HepG2 (cell line): ENCODE measurements at regions not wholly inside any gene's neighbourhood (a gene's known extent, or its start where the extent isn't known, plus 50 kb on each side); places are given as distances from the start of the nearest gene placed in this dataset.

Source experiments
- ATAC-seq: fragments of 200-7000 bp; cut with Tn5 transposase; 3 replicates; pipeline ENCODE4 v1.9.1; 2020; ENCODE audit warnings: mild to moderate bottlenecking, moderate library complexity
- BruUV-seq: library from RNA; stranded (reverse); fragments of 400-500 nt; replicated peaks from 2 replicates; lab custom pipeline; 2021; lab: Mats Ljungman, UMichigan
- CTCF ChIA-PET: fragments of 300-600 bp; formaldehyde crosslinking; extraction: SDS; loops from one replicate; lab custom pipeline; 2021; ENCODE audit warnings: low total read pairs, inconsistent platforms, low intra/inter-chr PET ratio; lab: Yijun Ruan, JAX
- POLR2A ChIA-PET: fragments of 350-600 bp; sonication (Branson Sonifier 250); formaldehyde crosslinking; loops from one replicate; lab custom pipeline; 2020; ENCODE audit warnings: antibody characterized with exemption, inconsistent platforms; lab: Yijun Ruan, JAX
- DNase-seq: peaks from one replicate; pipeline ENCODE4 v3.0.0-alpha.2; 2015; ENCODE audit warnings: low spot score
- FAIRE-seq: peaks from 3 replicates; lab custom pipeline; 2011; peaks lifted over from hg19 to GRCh38; lab: Jason Lieb, UNC
- H2AFZ ChIP-seq: one replicate; pipeline ENCODE4 v1.6.1; 2011; ENCODE audit warnings: low read length, inconsistent platforms
- H3K27ac ChIP-seq: fragments of 300-600 bp; 3 replicates; pipeline ENCODE4 v1.8.0; 2011; ENCODE audit warnings: mixed run types, mild to moderate bottlenecking, mixed read lengths, low read length, inconsistent platforms; ENCODE audit not compliant: insufficient read depth; ENCODE audit errors: extremely low read length
- H3K27me3 ChIP-seq, 2 experiments: fragments of 200-600 bp in 1 of 2; 2 replicates in 1 of 2; 3 replicates in 1 of 2; pipeline versions ENCODE4 v1.6.0 to v1.8.0; 2011; ENCODE audit warnings: low read length in 2 of 2, mild to moderate bottlenecking in 2 of 2, moderate library complexity in 2 of 2, inconsistent platforms in 1 of 2; ENCODE audit not compliant: insufficient read depth in 2 of 2, control insufficient read depth in 1 of 2
- H3K36me3 ChIP-seq, 2 experiments: fragments of 200-600 bp in 1 of 2; replicated peaks in 1 of 2; 2 replicates in 1 of 2; 3 replicates in 1 of 2; pipeline versions ENCODE4 v1.5.1 to v1.8.0; 2011; ENCODE audit warnings: low read length in 2 of 2, inconsistent platforms in 1 of 2; ENCODE audit not compliant: insufficient read depth in 2 of 2, control insufficient read depth in 1 of 2
- H3K4me1 ChIP-seq: 2 replicates; pipeline ENCODE4 v1.5.1; 2012; ENCODE audit warnings: low read length, inconsistent platforms; ENCODE audit not compliant: insufficient read depth
- H3K4me2 ChIP-seq: 2 replicates; pipeline ENCODE4 v1.6.0; 2011; ENCODE audit warnings: low read depth, low read length, inconsistent platforms
- H3K4me3 ChIP-seq, 3 experiments: fragments of 200-600 bp in 1 of 3; sonication (generic), shearing (Covaris generic) in 1 of 3; replicated peaks in 1 of 3; 2 replicates each; pipeline ENCODE4 v1.5.1; 2011 to 2016; ENCODE audit warnings: low read length in 3 of 3, inconsistent platforms in 2 of 3, low read depth in 2 of 3, mild to moderate bottlenecking in 2 of 3, control low read depth in 1 of 3, mixed read lengths in 1 of 3; ENCODE audit not compliant: insufficient read depth in 1 of 3
- H3K79me2 ChIP-seq: one replicate; pipeline ENCODE4 v1.6.1; 2011; ENCODE audit warnings: low read length, inconsistent platforms; ENCODE audit not compliant: insufficient read depth
- H3K9ac ChIP-seq: 2 replicates; pipeline ENCODE4 v1.6.0; 2011; ENCODE audit warnings: mild to moderate bottlenecking, low read depth, low read length, inconsistent platforms; ENCODE audit not compliant: insufficient read depth
- H3K9me3 ChIP-seq: 2 replicates; pipeline ENCODE4 v1.5.1; 2012; ENCODE audit warnings: mild to moderate bottlenecking, low read length
- H4K20me1 ChIP-seq: 2 replicates; pipeline ENCODE4 v1.6.0; 2011; ENCODE audit warnings: inconsistent platforms, mild to moderate bottlenecking, low read length, moderate library complexity; ENCODE audit not compliant: insufficient read depth
- MED1 ChIP-seq: sonication (generic); formaldehyde crosslinking; IDR thresholded peaks from 2 replicates; pipeline ENCODE4 v1.4.0; 2020; ENCODE audit warnings: missing genetic modification reagents
- PHF20 ChIP-seq: sonication (generic); formaldehyde crosslinking; IDR thresholded peaks from 2 replicates; pipeline ENCODE4 v1.5.0; 2020; ENCODE audit warnings: mild to moderate bottlenecking, missing genetic modification reagents
- SNAI1 ChIP-seq: sonication (generic); formaldehyde crosslinking; IDR thresholded peaks from 2 replicates; pipeline ENCODE4 v1.5.0; 2020; ENCODE audit warnings: mild to moderate bottlenecking, missing genetic modification reagents, borderline replicate concordance
- ZNF33A ChIP-seq: sonication (generic); formaldehyde crosslinking; IDR thresholded peaks from 2 replicates; pipeline ENCODE4 v1.5.1; 2020; ENCODE audit warnings: missing genetic modification reagents, mild to moderate bottlenecking, moderate library complexity, borderline replicate concordance
- ZNF546 ChIP-seq: sonication (generic); formaldehyde crosslinking; conservative IDR thresholded peaks from 2 replicates; pipeline ENCODE4 v1.8.1; 2023; ENCODE audit warnings: mild to moderate bottlenecking, missing genetic modification reagents
- ZNF878 ChIP-seq: sonication (generic); formaldehyde crosslinking; IDR thresholded peaks from 2 replicates; pipeline ENCODE4 v1.8.1; 2023; ENCODE audit warnings: mild to moderate bottlenecking, missing genetic modification reagents, moderate library complexity
- WGBS: methylation state at CpG from one replicate; pipeline ENCODE4 v1.1.6; 2017; ENCODE audit warnings: low lambda C conversion rate; 5-methylcytosine and 5-hydroxymethylcytosine counted together
- in situ Hi-C: cut with HindIII; loops from 2 replicates; pipeline ENCODE4 v1.10.0; 2017; ENCODE audit warnings: low pct_unique_long_range_greater_than_20kb; ENCODE audit not compliant: extremely low pct_ligation_motif_present
- intact Hi-C: fragments of 100-400 bp; cut with micrococcal nuclease; formaldehyde crosslinking; loops from one replicate; pipeline ENCODE4 v1.10.0; 2022; ENCODE audit not compliant: unreplicated experiment
- TF ChIP-seq, protein P1 (sequence below): sonication (generic); formaldehyde crosslinking; IDR thresholded peaks from 2 replicates; pipeline ENCODE4 v1.9.0; 2021; ENCODE audit warnings: mild to moderate bottlenecking, missing genetic modification reagents

DNA sequence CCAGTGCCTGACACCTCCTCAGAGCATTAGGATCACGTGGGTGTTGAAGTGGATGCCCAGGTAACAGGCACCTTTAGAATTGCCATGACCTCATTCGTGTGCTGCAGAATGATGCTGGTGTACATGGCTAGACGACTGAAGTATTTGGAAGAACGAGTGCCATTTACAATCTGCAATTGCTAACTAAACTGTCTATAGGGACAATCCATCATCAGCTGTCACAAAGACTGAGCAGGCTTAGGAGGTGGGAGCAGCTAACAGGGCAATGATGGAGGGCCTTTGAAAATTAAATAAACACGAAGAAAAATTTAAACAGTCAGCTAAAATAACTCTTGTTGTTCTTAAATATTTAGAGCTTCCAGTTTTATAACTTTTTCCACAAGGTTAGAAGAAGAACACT lies 375.8 kb downstream of the GADD45G start:
- POLR2A ChIA-PET = no interaction called here

More for the DNA sequence above, 375.8 kb downstream of the GADD45G start:
- no peaks in the 10 kb centered on the region for H3K79me2 ChIP-seq
- no peaks in the 10 kb centered on the region for H3K36me3 ChIP-seq
- 1% methylated on average over 5 of the region's 5 CpGs for WGBS
- no peak overlapping the region for H3K27ac ChIP-seq
- no peak for FAIRE-seq
- H3K9ac ChIP-seq = no peak overlapping the region
- no peak overlapping the region for H2AFZ ChIP-seq
- intact Hi-C loops (no loop called here), in situ Hi-C loops (no loop called here)
- no TSS peak for BruUV-seq
- TF ChIP-seq ZNF878 (CRISPR knock-in tag) (no peak), PHF20 (CRISPR knock-in tag) (no peak), SNAI1 (no peak), MED1 (CRISPR knock-in tag) (no peak), ZNF33A (CRISPR knock-in tag) (no peak), ZNF546 (CRISPR knock-in tag) (no peak)
- TF ChIP-seq, protein P1, sequence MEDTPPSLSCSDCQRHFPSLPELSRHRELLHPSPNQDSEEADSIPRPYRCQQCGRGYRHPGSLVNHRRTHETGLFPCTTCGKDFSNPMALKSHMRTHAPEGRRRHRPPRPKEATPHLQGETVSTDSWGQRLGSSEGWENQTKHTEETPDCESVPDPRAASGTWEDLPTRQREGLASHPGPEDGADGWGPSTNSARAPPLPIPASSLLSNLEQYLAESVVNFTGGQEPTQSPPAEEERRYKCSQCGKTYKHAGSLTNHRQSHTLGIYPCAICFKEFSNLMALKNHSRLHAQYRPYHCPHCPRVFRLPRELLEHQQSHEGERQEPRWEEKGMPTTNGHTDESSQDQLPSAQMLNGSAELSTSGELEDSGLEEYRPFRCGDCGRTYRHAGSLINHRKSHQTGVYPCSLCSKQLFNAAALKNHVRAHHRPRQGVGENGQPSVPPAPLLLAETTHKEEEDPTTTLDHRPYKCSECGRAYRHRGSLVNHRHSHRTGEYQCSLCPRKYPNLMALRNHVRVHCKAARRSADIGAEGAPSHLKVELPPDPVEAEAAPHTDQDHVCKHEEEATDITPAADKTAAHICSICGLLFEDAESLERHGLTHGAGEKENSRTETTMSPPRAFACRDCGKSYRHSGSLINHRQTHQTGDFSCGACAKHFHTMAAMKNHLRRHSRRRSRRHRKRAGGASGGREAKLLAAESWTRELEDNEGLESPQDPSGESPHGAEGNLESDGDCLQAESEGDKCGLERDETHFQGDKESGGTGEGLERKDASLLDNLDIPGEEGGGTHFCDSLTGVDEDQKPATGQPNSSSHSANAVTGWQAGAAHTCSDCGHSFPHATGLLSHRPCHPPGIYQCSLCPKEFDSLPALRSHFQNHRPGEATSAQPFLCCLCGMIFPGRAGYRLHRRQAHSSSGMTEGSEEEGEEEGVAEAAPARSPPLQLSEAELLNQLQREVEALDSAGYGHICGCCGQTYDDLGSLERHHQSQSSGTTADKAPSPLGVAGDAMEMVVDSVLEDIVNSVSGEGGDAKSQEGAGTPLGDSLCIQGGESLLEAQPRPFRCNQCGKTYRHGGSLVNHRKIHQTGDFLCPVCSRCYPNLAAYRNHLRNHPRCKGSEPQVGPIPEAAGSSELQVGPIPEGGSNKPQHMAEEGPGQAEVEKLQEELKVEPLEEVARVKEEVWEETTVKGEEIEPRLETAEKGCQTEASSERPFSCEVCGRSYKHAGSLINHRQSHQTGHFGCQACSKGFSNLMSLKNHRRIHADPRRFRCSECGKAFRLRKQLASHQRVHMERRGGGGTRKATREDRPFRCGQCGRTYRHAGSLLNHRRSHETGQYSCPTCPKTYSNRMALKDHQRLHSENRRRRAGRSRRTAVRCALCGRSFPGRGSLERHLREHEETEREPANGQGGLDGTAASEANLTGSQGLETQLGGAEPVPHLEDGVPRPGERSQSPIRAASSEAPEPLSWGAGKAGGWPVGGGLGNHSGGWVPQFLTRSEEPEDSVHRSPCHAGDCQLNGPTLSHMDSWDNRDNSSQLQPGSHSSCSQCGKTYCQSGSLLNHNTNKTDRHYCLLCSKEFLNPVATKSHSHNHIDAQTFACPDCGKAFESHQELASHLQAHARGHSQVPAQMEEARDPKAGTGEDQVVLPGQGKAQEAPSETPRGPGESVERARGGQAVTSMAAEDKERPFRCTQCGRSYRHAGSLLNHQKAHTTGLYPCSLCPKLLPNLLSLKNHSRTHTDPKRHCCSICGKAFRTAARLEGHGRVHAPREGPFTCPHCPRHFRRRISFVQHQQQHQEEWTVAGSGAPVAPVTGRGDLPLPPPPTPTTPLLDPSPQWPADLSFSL (CRISPR knock-in tag) = no peak
- DNase-seq = no peak
- no peaks in the 10 kb centered on the region for H3K4me1 ChIP-seq
- H4K20me1 ChIP-seq = no peaks in the 10 kb centered on the region
- no peak overlapping the region for H3K4me3 ChIP-seq
- no peaks in the 10 kb centered on the region for H3K9me3 ChIP-seq
- no peaks in the 10 kb centered on the region for H3K27me3 ChIP-seq
- H3K4me2 ChIP-seq = no peak overlapping the region
- CTCF ChIA-PET = no interaction called here
- ATAC-seq = no peak
